Peyer's patch (tissue), 4 donors: ENCODE measurements at regions not wholly inside any gene's neighbourhood (a gene's known extent, or its start where the extent isn't known, plus 50 kb on each side); places are given as distances from the start of the nearest gene placed in this dataset.
A peak's percentile ranks its signal among the peaks of the same experiment; 100 is the strongest.

Experiments used
- DNase-seq, 3 donors: peaks; one replicate each; pipeline ENCODE4 v3.0.0-alpha.2; 2017 to 2019
- H3K27ac ChIP-seq, 4 donors: fragments of 200-600 bp; sonication (generic); one replicate each; pipeline ENCODE4 v1.5.1; 2016 to 2019
- H3K27me3 ChIP-seq, 2 donors: fragments of 200-600 bp; sonication (generic); one replicate each; pipeline ENCODE4 v1.5.1; 2019
- H3K36me3 ChIP-seq, 3 donors: fragments of 200-600 bp; sonication (generic); one replicate each; pipeline ENCODE4 v1.5.1; 2016 to 2019
- H3K4me1 ChIP-seq, 4 donors: fragments of 200-600 bp; sonication (generic); one replicate each; pipeline ENCODE4 v1.5.1; 2016 to 2019
- H3K4me3 ChIP-seq, 4 donors: fragments of 200-600 bp; sonication (generic); 1 replicate in 3 of 4; 2 replicates in 1 of 4; pipeline ENCODE4 v1.5.1; 2016 to 2019; ENCODE audit warnings: mild to moderate bottlenecking in 1 of 4
- H3K9me3 ChIP-seq, 4 donors: fragments of 200-600 bp; sonication (generic); one replicate each; pipeline ENCODE4 v1.5.1; 2016 to 2019; ENCODE audit warnings: mild to moderate bottlenecking in 1 of 4
- POLR2A ChIP-seq, 2 donors: fragments of 450-650 bp; IDR thresholded peaks; one replicate each; pipeline ENCODE4 v1.5.1; 2017; ENCODE audit warnings: antibody characterized with exemption in 2 of 2, mild to moderate bottlenecking in 2 of 2, moderate library complexity in 2 of 2
- TF ChIP-seq, protein P1 (sequence below), 6 experiments: fragments of 450-650 bp in 4 of 6; fragments of 200-600 bp in 2 of 6; sonication (generic) in 1 of 6; IDR thresholded peaks; one replicate each; pipeline ENCODE4 v1.5.1; 2017 to 2019; ENCODE audit warnings: antibody characterized with exemption in 6 of 6, mild to moderate bottlenecking in 3 of 6, moderate library complexity in 1 of 6

DNA sequence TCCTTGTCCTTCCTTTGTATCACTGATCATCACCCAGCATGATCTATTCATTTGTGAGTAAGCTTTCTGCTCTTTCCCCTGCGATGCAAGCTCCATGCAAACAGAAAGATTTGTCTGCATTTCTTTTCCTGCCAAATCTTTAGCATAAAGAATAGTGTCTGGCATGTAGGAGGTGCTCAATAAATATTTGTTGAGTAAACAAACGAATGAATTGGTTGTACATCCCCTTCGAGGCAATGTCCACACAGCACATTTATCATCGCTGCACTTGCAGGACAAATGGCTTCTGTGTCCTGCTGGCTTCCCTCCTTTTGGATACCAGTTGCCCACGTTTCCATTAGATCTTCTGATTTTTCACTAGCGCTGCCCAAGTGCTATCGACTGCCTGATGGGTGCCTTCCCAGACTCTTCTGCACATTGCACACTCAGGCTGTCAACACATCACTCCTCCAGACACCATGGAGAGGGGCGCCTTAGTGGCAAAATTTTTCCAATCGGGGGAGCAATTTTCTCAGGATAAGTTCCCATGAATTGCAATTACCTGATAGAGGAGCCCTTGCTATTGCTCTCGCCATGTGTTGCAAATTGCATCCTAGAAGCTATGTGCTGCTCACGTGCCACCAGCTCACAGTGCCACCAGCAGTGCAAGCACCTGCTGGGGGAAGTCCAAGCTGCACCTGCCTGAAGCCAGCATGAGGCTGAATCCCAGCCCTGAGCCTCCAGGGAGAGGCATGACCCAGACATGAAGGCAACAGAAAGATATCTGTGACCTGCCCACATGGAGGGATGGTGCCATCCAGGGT is 206.6 kb downstream of the KIF26A start:
- Histone ChIP-seq H3K27ac (no peak overlapping the region), H3K36me3 (no peaks in the 10 kb centered on the region), H3K4me3 (no peak overlapping the region), H3K27me3 (no peaks in the 10 kb centered on the region), H3K9me3 (peaks cover 0 to 7% (median 0%) of the 10 kb centered on the region in 4 donors), H3K4me1 (peaks cover 0 to 6% (median 0%) of the 10 kb centered on the region in 4 donors)
- no peak for TF ChIP-seq POLR2A (IDR thresholded peaks at IDR 0.05)
- TF ChIP-seq, protein P1, sequence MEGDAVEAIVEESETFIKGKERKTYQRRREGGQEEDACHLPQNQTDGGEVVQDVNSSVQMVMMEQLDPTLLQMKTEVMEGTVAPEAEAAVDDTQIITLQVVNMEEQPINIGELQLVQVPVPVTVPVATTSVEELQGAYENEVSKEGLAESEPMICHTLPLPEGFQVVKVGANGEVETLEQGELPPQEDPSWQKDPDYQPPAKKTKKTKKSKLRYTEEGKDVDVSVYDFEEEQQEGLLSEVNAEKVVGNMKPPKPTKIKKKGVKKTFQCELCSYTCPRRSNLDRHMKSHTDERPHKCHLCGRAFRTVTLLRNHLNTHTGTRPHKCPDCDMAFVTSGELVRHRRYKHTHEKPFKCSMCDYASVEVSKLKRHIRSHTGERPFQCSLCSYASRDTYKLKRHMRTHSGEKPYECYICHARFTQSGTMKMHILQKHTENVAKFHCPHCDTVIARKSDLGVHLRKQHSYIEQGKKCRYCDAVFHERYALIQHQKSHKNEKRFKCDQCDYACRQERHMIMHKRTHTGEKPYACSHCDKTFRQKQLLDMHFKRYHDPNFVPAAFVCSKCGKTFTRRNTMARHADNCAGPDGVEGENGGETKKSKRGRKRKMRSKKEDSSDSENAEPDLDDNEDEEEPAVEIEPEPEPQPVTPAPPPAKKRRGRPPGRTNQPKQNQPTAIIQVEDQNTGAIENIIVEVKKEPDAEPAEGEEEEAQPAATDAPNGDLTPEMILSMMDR (IDR thresholded peaks at IDR 0.05): no peak
- DNase-seq: peak in 1 of 3 donors; percentile 33

DNA sequence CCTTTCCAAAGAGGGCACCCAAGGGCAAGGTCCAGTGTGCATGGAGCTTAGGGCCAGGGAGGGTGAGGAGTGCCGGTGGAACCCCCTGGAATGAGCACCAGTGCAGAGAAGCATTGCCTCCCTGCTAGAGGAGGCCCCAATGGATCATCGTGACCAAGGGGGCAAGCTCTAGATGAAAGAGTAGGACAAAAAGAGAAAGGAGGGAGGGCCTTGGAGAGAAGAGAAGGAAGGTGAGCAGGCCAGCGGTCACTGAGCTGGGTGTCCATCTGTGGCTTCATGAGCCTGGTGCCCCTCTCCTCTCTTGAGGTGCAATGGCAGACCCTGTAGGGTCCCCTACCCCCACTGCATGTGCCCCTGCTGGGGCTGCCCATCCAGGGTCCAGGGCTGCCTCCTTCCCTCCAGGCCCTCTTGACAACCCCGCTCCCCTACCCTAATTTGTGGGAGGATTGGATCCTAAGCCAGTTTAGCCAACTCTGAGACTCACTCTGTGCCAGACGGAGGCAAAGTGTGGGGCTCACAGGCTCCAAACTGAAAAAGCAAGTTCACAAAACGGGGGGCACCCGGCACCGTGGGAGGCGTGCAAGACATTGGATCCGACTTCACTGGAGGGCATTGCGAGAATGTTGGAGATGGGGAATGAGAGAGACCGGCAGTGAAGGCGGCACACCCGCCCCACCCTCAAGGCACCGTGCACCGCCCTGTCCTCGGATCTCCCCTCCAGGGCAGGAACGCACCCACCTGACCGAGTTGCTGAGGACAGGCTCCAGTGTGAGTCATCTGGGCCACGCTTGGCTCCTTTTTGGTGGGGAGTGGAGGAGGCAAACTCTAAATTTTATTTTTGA is 207.5 kb downstream of the KIF26A start:
- no peak for TF ChIP-seq POLR2A (IDR thresholded peaks at IDR 0.05)
- TF ChIP-seq, protein P1 (IDR thresholded peaks at IDR 0.05): no peak
- no peak overlapping the region for H3K4me3 ChIP-seq
- peaks cover 0 to 6% (median 0%) of the 10 kb centered on the region in 4 donors for H3K4me1 ChIP-seq
- peaks cover 0 to 7% (median 0%) of the 10 kb centered on the region in 4 donors for H3K9me3 ChIP-seq
- peak in 2 of 3 donors; percentile 37 for DNase-seq
- H3K27ac ChIP-seq: no peak overlapping the region
- no peaks in the 10 kb centered on the region for H3K36me3 ChIP-seq
- H3K27me3 ChIP-seq: no peaks in the 10 kb centered on the region

DNA sequence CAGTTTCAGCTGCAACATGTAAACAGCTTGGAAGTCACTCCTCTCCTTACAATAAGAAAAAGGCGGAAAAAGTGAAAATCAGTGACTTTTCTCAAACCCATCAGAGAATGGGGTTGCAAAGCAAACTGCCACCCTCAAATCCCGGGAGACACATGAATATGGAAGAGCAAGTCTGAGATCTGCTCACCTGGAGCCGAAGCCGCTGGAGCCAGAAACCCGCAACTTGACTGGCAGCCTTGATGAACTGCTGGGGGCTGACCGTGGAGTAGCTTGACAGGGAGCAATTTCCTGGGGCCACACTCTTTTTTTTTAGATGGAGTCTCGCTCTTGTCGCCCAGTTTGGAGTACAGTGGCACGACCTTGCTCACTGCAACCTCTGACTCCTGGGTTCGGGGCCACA is 208.2 kb downstream of the KIF26A start:
- H3K27ac ChIP-seq: no peak overlapping the region
- DNase-seq: no peak
- H3K4me3 ChIP-seq: no peak overlapping the region
- TF ChIP-seq, protein P1 (IDR thresholded peaks at IDR 0.05): no peak
- no peak for TF ChIP-seq POLR2A (IDR thresholded peaks at IDR 0.05)
- peaks cover 0 to 7% (median 0%) of the 10 kb centered on the region in 4 donors for H3K9me3 ChIP-seq
- H3K27me3 ChIP-seq: no peaks in the 10 kb centered on the region
- H3K36me3 ChIP-seq: no peaks in the 10 kb centered on the region
- H3K4me1 ChIP-seq: peaks cover 0 to 6% (median 0%) of the 10 kb centered on the region in 4 donors

DNA sequence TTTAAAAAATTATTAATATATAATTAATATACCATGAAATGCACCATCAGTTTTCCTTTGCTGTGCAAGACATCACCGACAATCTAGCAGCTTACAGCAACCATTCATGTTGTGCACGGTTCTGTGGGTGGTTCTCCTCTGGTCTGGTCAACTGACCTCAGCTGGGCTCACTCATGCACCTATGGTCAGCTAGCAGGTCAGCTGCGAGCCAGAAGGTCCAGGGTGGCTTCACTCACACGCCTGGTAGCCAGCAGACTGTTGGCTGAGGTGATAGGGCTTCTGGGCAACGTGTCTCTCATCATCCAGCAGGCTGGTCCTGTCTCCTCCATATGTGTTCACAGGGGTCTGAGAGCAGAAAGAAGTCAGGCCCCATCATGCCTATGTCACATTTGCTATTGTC is 210.4 kb downstream of the KIF26A start:
- Histone ChIP-seq H3K27me3 (no peaks in the 10 kb centered on the region), H3K9me3 (no peaks in the 10 kb centered on the region), H3K36me3 (no peaks in the 10 kb centered on the region), H3K4me3 (no peak overlapping the region), H3K27ac (no peak overlapping the region), H3K4me1 (no peaks in the 10 kb centered on the region)
- TF ChIP-seq POLR2A (IDR thresholded peaks at IDR 0.05): no peak
- TF ChIP-seq, protein P1 (IDR thresholded peaks at IDR 0.05): no peak
- no peak for DNase-seq

DNA sequence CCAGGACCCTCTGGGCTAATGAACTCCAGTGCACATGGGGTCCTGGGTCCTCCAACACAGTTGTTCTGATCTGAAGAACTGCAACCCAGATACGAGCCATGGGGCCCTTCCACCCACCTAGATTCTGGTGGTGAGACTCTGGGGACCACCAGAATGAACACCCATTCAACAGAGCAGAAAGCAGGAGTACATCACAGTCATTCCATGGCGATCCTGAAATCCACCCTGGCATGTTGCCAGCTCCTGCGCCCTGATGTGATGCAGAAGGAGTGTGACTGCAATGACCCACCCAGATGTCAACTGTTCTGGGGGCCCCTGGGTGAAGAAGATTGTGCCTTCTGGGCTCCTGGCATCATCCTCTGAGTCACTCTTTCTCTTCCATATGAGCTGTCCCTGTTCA is 211.6 kb downstream of the KIF26A start:
- H3K36me3 ChIP-seq: no peaks in the 10 kb centered on the region
- no peak for TF ChIP-seq POLR2A (IDR thresholded peaks at IDR 0.05)
- TF ChIP-seq, protein P1 (IDR thresholded peaks at IDR 0.05): no peak
- no peak overlapping the region for H3K27ac ChIP-seq
- H3K4me3 ChIP-seq: no peak overlapping the region
- H3K4me1 ChIP-seq: no peaks in the 10 kb centered on the region
- H3K9me3 ChIP-seq: no peaks in the 10 kb centered on the region
- H3K27me3 ChIP-seq: no peaks in the 10 kb centered on the region
- peak in 2 of 3 donors; percentile 37 to 39 for DNase-seq
